HuH-7 (cell line): ENCODE measurements at regions not wholly inside any gene's neighbourhood (a gene's known extent, or its start where the extent isn't known, plus 50 kb on each side); places are given as distances from the start of the nearest gene placed in this dataset.
"Not testable (repeated sequence)": the region's sequence is repeated elsewhere in the genome, so short reads cannot be mapped to it uniquely, and the experiment has no call there.

Experiments used
- DNase-seq: peaks from one replicate; pipeline ENCODE4 v3.0.0; 2011; ENCODE audit warnings: low spot score

GRCh38 chr4:96326846-96327245 lies 487.0 kb downstream of the PDHA2 start:
- no peak for DNase-seq

- no peak for DNase-seq
These were observed 502.3 kb downstream of the PDHA2 start for GRCh38 chr4:96342196-96342595.

- DNase-seq, result no peak
These were observed 503.0 kb downstream of the PDHA2 start for GRCh38 chr4:96342790-96343455.

GRCh38 chr4:96343836-96344235 lies 503.9 kb downstream of the PDHA2 start:
- no peak for DNase-seq

- no peak for DNase-seq
These were observed 507.7 kb downstream of the PDHA2 start for GRCh38 chr4:96347582-96347981.

- no peak for DNase-seq
These were observed 512.2 kb downstream of the PDHA2 start for GRCh38 chr4:96352051-96352517.

GRCh38 chr4:96354036-96354712 lies 514.3 kb downstream of the PDHA2 start:
- DNase-seq, result no peak

- no peak for DNase-seq
These were observed 515.5 kb downstream of the PDHA2 start for GRCh38 chr4:96355414-96355813.

GRCh38 chr4:96356591-96357370 lies 516.9 kb downstream of the PDHA2 start:
- DNase-seq, result no peak

- DNase-seq, result no peak
These were observed 526.7 kb downstream of the PDHA2 start for GRCh38 chr4:96366632-96367031.

- DNase-seq, result no peak
These were observed 535.5 kb downstream of the PDHA2 start for GRCh38 chr4:96375367-96375766.

GRCh38 chr4:96379524-96379923 lies 539.6 kb downstream of the PDHA2 start:
- no peak for DNase-seq

GRCh38 chr4:96380106-96380505 lies 540.2 kb downstream of the PDHA2 start:
- no peak for DNase-seq

- no peak for DNase-seq
These were observed 543.5 kb downstream of the PDHA2 start for GRCh38 chr4:96383349-96383748.

GRCh38 chr4:96389770-96390169 lies 549.9 kb downstream of the PDHA2 start:
- DNase-seq, result no peak

- no peak for DNase-seq
These were observed 550.5 kb downstream of the PDHA2 start for GRCh38 chr4:96390404-96390803.

- no peak for DNase-seq
These were observed 555.9 kb downstream of the PDHA2 start for GRCh38 chr4:96395747-96396146.

- DNase-seq, result no peak
These were observed 566.8 kb downstream of the PDHA2 start for GRCh38 chr4:96406742-96407141.

- no peak for DNase-seq
These were observed 567.3 kb downstream of the PDHA2 start for GRCh38 chr4:96407225-96407624.

- DNase-seq, result no peak
These were observed 568.0 kb downstream of the PDHA2 start for GRCh38 chr4:96407738-96408463.

- DNase-seq, result not testable (repeated sequence)
These were observed 575.0 kb downstream of the PDHA2 start for GRCh38 chr4:96414853-96415252.

GRCh38 chr4:96429657-96430056 lies 589.8 kb downstream of the PDHA2 start:
- DNase-seq, result no peak
